Astrocyte (in vitro differentiated cells and primary cell): ENCODE measurements at regions not wholly inside any gene's neighbourhood (a gene's known extent, or its start where the extent isn't known, plus 50 kb on each side); places are given as distances from the start of the nearest gene placed in this dataset.

ENCODE experiments used
- DNase-seq: peaks from one replicate; pipeline ENCODE4 v3.0.0-alpha.2; 2010; ENCODE audit warnings: low read depth
- FAIRE-seq: peaks from 2 replicates; lab custom pipeline; 2011; peaks lifted over from hg19 to GRCh38; lab: Jason Lieb, UNC
- H2AFZ ChIP-seq: 2 replicates; pipeline ENCODE4 v1.6.0; 2012; ENCODE audit warnings: low read depth, low read length, inconsistent platforms
- H3K27ac ChIP-seq: 2 replicates; pipeline ENCODE4 v1.5.1; 2011; ENCODE audit warnings: low read depth, low read length, inconsistent platforms
- H3K27me3 ChIP-seq: 2 replicates; pipeline ENCODE4 v1.6.0; 2011; ENCODE audit warnings: low read length, inconsistent platforms; ENCODE audit not compliant: insufficient read depth
- H3K36me3 ChIP-seq: 2 replicates; pipeline ENCODE4 v1.5.1; 2011; ENCODE audit warnings: low read length, inconsistent platforms; ENCODE audit not compliant: insufficient read depth
- H3K4me1 ChIP-seq: 2 replicates; pipeline ENCODE4 v1.5.1; 2011; ENCODE audit warnings: low read length, inconsistent platforms; ENCODE audit not compliant: insufficient read depth
- H3K4me2 ChIP-seq: 2 replicates; pipeline ENCODE4 v1.6.0; 2012; ENCODE audit warnings: low read length, inconsistent platforms
- H3K4me3 ChIP-seq: 2 replicates; pipeline ENCODE4 v1.5.1; 2011; ENCODE audit warnings: low read depth, mild to moderate bottlenecking, low read length, inconsistent platforms; ENCODE audit not compliant: insufficient read depth
- H3K79me2 ChIP-seq: 2 replicates; pipeline ENCODE4 v1.6.0; 2012; ENCODE audit warnings: mild to moderate bottlenecking, low read length, inconsistent platforms; ENCODE audit not compliant: insufficient read depth
- H3K9ac ChIP-seq: 2 replicates; pipeline ENCODE4 v1.6.0; 2012; ENCODE audit warnings: mild to moderate bottlenecking, low read length, inconsistent platforms
- H3K9me3 ChIP-seq: 2 replicates; pipeline ENCODE4 v1.5.1; 2012; ENCODE audit warnings: low read depth, mild to moderate bottlenecking, low read length, inconsistent platforms; ENCODE audit not compliant: insufficient read depth
- H4K20me1 ChIP-seq: 2 replicates; pipeline ENCODE4 v1.6.0; 2012; ENCODE audit warnings: low read length, inconsistent platforms; ENCODE audit not compliant: insufficient read depth
- H3K27ac Mint-ChIP-seq: one replicate; pipeline ENCODE4 v1.8.0; 2021; ENCODE audit warnings: mild to moderate bottlenecking, mixed read lengths; ENCODE audit not compliant: unreplicated experiment
- H3K27me3 Mint-ChIP-seq: one replicate; pipeline ENCODE4 v1.8.0; 2021; ENCODE audit warnings: low read depth, mixed read lengths; ENCODE audit not compliant: unreplicated experiment
- H3K36me3 Mint-ChIP-seq: one replicate; pipeline ENCODE4 v1.8.0; 2021; ENCODE audit warnings: low read depth, mixed read lengths; ENCODE audit not compliant: unreplicated experiment
- H3K4me1 Mint-ChIP-seq: one replicate; pipeline ENCODE4 v1.8.0; 2021; ENCODE audit warnings: low read depth, mixed read lengths; ENCODE audit not compliant: unreplicated experiment
- H3K4me3 Mint-ChIP-seq: one replicate; pipeline ENCODE4 v1.8.0; 2021; ENCODE audit warnings: mild to moderate bottlenecking, moderate library complexity, mixed read lengths; ENCODE audit not compliant: unreplicated experiment
- H3K9me3 Mint-ChIP-seq: one replicate; pipeline ENCODE4 v1.8.0; 2021; ENCODE audit warnings: mild to moderate bottlenecking, mixed read lengths; ENCODE audit not compliant: unreplicated experiment
- EZH2 ChIP-seq: IDR thresholded peaks from 2 replicates; pipeline ENCODE4 v1.6.1; 2012; ENCODE audit warnings: mild to moderate bottlenecking, low read length, inconsistent platforms; ENCODE audit not compliant: insufficient read depth
- TF ChIP-seq, protein P1 (sequence below): IDR thresholded peaks from 2 replicates; pipeline ENCODE4 v1.5.1; 2011; ENCODE audit warnings: low read depth, mild to moderate bottlenecking, inconsistent platforms, low read length, moderate library complexity; ENCODE audit not compliant: insufficient read depth

DNA sequence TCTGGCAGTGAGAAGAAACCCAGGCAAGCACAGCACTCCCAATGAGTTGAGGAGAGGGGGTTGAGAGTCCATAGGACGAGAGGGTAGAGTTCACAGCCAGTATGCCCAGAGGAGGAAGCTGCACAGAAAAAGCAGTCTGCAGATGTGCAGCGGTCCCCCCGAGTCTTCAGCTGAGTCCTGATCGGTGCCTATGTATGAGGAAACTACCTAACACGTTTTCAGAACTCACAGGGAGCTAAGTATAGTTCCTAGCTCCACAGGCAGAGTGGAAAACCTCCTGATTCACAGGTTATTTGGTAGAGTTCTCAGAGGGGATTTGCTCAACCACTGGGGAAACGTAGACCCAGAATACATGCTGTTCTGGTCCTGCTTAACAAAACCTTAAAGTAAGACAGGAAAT is 271.3 kb upstream of the CNTNAP2 start:
- H3K9me3 Mint-ChIP-seq: peaks cover 5% of the 10 kb centered on the region
- no peaks in the 10 kb centered on the region for H3K27me3 ChIP-seq
- no peak overlapping the region for H3K4me3 Mint-ChIP-seq
- no peaks in the 10 kb centered on the region for H3K79me2 ChIP-seq
- H3K36me3 Mint-ChIP-seq: no peaks in the 10 kb centered on the region
- H3K27ac ChIP-seq: no peak overlapping the region
- no peak overlapping the region for H3K9ac ChIP-seq
- no peak for FAIRE-seq
- H3K4me1 ChIP-seq: no peaks in the 10 kb centered on the region
- H4K20me1 ChIP-seq: no peaks in the 10 kb centered on the region
- H3K27ac Mint-ChIP-seq: no peak overlapping the region
- TF ChIP-seq EZH2: no peak
- TF ChIP-seq, protein P1, sequence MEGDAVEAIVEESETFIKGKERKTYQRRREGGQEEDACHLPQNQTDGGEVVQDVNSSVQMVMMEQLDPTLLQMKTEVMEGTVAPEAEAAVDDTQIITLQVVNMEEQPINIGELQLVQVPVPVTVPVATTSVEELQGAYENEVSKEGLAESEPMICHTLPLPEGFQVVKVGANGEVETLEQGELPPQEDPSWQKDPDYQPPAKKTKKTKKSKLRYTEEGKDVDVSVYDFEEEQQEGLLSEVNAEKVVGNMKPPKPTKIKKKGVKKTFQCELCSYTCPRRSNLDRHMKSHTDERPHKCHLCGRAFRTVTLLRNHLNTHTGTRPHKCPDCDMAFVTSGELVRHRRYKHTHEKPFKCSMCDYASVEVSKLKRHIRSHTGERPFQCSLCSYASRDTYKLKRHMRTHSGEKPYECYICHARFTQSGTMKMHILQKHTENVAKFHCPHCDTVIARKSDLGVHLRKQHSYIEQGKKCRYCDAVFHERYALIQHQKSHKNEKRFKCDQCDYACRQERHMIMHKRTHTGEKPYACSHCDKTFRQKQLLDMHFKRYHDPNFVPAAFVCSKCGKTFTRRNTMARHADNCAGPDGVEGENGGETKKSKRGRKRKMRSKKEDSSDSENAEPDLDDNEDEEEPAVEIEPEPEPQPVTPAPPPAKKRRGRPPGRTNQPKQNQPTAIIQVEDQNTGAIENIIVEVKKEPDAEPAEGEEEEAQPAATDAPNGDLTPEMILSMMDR: no peak
- no peak overlapping the region for H2AFZ ChIP-seq
- H3K36me3 ChIP-seq: no peaks in the 10 kb centered on the region
- H3K4me1 Mint-ChIP-seq: no peaks in the 10 kb centered on the region
- no peak for DNase-seq
- H3K27me3 Mint-ChIP-seq: no peaks in the 10 kb centered on the region
- no peak overlapping the region for H3K4me2 ChIP-seq
- peaks cover 8% of the 10 kb centered on the region for H3K9me3 ChIP-seq
- no peak overlapping the region for H3K4me3 ChIP-seq

- Mint-ChIP-seq H3K27ac (no peak overlapping the region), H3K4me3 (no peak overlapping the region), H3K27me3 (no peaks in the 10 kb centered on the region), H3K4me1 (no peaks in the 10 kb centered on the region), H3K9me3 (peaks cover 6% of the 10 kb centered on the region), H3K36me3 (no peaks in the 10 kb centered on the region)
- Histone ChIP-seq H3K4me3 (no peak overlapping the region), H3K4me2 (no peak overlapping the region), H3K27me3 (no peaks in the 10 kb centered on the region), H3K9ac (no peak overlapping the region), H4K20me1 (no peaks in the 10 kb centered on the region), H3K36me3 (no peaks in the 10 kb centered on the region), H3K79me2 (no peaks in the 10 kb centered on the region), H2AFZ (no peak overlapping the region), H3K9me3 (peaks cover 4% of the 10 kb centered on the region), H3K27ac (no peak overlapping the region), H3K4me1 (no peaks in the 10 kb centered on the region)
- DNase-seq: no peak
- FAIRE-seq: no peak
- no peak for TF ChIP-seq EZH2
- TF ChIP-seq, protein P1: no peak
These were observed 276.8 kb upstream of the CNTNAP2 start for GRCh38 chr7:145839814-145840213.

DNA sequence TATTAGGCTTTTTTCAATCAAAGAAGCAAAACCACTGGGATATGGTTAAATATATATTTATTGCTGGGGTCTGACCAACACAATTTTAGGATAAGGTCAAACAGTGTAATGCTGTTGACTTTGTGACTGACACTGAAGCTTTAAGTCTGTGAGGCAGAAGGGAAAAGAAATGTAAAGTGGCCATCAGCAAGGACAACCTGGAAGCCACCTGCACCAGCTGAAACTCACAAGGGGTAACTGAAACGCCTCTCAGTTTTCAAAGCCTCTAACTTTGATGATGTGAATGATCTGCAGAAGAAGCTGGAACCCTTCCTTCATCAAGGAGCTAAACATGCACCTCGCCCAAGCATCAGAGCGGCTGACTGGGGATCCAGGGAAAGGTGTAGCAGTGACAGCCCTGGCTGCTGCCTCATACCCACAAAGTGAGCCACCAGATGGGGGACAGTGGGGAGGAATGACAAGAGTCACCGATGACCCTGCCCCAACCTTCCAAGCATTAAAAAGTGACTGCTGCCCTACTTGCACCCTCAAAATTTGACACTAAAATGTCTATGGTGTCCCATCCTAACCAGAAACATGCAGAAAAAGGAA is 284.9 kb upstream of the CNTNAP2 start:
- H3K27ac Mint-ChIP-seq: no peak overlapping the region
- H2AFZ ChIP-seq: no peak overlapping the region
- H3K27me3 Mint-ChIP-seq: no peaks in the 10 kb centered on the region
- H3K36me3 ChIP-seq: no peaks in the 10 kb centered on the region
- no peak overlapping the region for H3K4me3 ChIP-seq
- no peak overlapping the region for H3K4me3 Mint-ChIP-seq
- H3K9me3 ChIP-seq: no peaks in the 10 kb centered on the region
- no peaks in the 10 kb centered on the region for H3K4me1 ChIP-seq
- H3K79me2 ChIP-seq: no peaks in the 10 kb centered on the region
- FAIRE-seq (no peak), DNase-seq (no peak)
- H3K9ac ChIP-seq: no peak overlapping the region
- TF ChIP-seq, protein P1: no peak
- no peak for TF ChIP-seq EZH2
- H3K4me1 Mint-ChIP-seq: no peaks in the 10 kb centered on the region
- H3K27me3 ChIP-seq: no peaks in the 10 kb centered on the region
- H3K36me3 Mint-ChIP-seq: no peaks in the 10 kb centered on the region
- H4K20me1 ChIP-seq: no peaks in the 10 kb centered on the region
- H3K27ac ChIP-seq: no peak overlapping the region
- no peak overlapping the region for H3K4me2 ChIP-seq
- no peaks in the 10 kb centered on the region for H3K9me3 Mint-ChIP-seq
